IMR-90 (cell line): ENCODE measurements at regions not wholly inside any gene's neighbourhood (a gene's known extent, or its start where the extent isn't known, plus 50 kb on each side); places are given as distances from the start of the nearest gene placed in this dataset.

Experiments used
- CTCF ChIP-seq: conservative IDR thresholded peaks from 2 replicates; pipeline ENCODE4 v1.5.1; 2012; ENCODE audit warnings: mild to moderate bottlenecking, low read depth, low read length, improper control_type of control experiment
- POLR2A ChIP-seq: IDR thresholded peaks from 2 replicates; pipeline ENCODE4 v1.6.1; 2012; ENCODE audit warnings: mild to moderate bottlenecking, low read depth, low read length
- USF2 ChIP-seq: fragments of 150-350 bp; IDR thresholded peaks from 2 replicates; pipeline ENCODE4 v1.6.1; 2017; ENCODE audit warnings: mild to moderate bottlenecking, antibody characterized with exemption, low read length, low read depth

DNA sequence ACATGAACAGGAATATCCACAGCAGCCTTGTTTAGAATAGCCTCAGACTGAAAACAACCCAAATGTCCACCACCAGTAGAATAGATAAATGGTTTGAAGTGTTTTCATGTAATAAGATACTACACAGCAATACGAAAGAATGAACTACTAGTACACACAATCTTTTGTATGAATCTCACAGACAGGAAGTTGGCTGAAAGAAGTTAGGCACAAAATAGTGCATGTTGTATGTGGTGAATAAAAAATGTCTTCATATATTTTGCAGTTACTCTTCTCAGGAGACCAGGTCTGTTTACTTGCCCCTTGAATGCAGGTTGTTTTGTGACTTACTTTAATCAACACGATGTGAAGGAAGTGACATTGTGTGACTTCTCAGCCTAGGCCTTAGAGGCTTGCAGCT lies 75.9 kb upstream of the LEF1 start:
- TF ChIP-seq USF2: no peak
- TF ChIP-seq POLR2A: no peak
- no peak for TF ChIP-seq CTCF
